ENCODE measurements at regions not wholly inside any gene's neighbourhood (a gene's known extent, or its start where the extent isn't known, plus 50 kb on each side); places are given as distances from the start of the nearest gene placed in this dataset.

- Histone ChIP-seq H3K4me3 (no peak overlapping the region), H3K36me3 (no peaks in the 10 kb centered on the region), H3K9me3 (no peaks in the 10 kb centered on the region), H3K4me1 (no peaks in the 10 kb centered on the region), H3K27ac (no peak overlapping the region), H3K27me3 (no peaks in the 10 kb centered on the region)
- TF ChIP-seq POLR2A (IDR thresholded peaks at IDR 0.05) (no peak), CTCF (IDR thresholded peaks at IDR 0.05) (no peak)
- DNase-seq, result no peak
These were observed 212.5 kb downstream of the SCG2 start for GRCh38 chr2:223389624-223390023.

- H3K36me3 ChIP-seq, result no peaks in the 10 kb centered on the region
- TF ChIP-seq POLR2A (IDR thresholded peaks at IDR 0.05) (no peak), CTCF (IDR thresholded peaks at IDR 0.05) (no peak)
- DNase-seq, result no peak
- no peak overlapping the region for H3K4me3 ChIP-seq
- H3K4me1 ChIP-seq, result no peaks in the 10 kb centered on the region
- no peaks in the 10 kb centered on the region for H3K27me3 ChIP-seq
- H3K9me3 ChIP-seq, result no peaks in the 10 kb centered on the region
- H3K27ac ChIP-seq, result no peak overlapping the region
These were observed 205.2 kb downstream of the SCG2 start for GRCh38 chr2:223396993-223397392.

- TF ChIP-seq POLR2A (IDR thresholded peaks at IDR 0.05) (no peak), CTCF (IDR thresholded peaks at IDR 0.05) (no peak)
- H3K27ac ChIP-seq, result no peak overlapping the region
These were observed 202.7 kb downstream of the SCG2 start for GRCh38 chr2:223399357-223399957.

GRCh38 chr2:223404616-223405015 lies 197.5 kb downstream of the SCG2 start:
- Histone ChIP-seq H3K4me3 (no peak overlapping the region), H3K9me3 (no peaks in the 10 kb centered on the region), H3K27me3 (no peaks in the 10 kb centered on the region), H3K27ac (no peak overlapping the region), H3K36me3 (no peaks in the 10 kb centered on the region), H3K4me1 (no peaks in the 10 kb centered on the region)
- TF ChIP-seq CTCF (IDR thresholded peaks at IDR 0.05) (no peak), POLR2A (IDR thresholded peaks at IDR 0.05) (no peak)
- DNase-seq, result no peak

More at GRCh38 chr2:223399357-223399957, 202.7 kb downstream of the SCG2 start:
- H3K27me3 ChIP-seq, result no peaks in the 10 kb centered on the region
- H3K36me3 ChIP-seq, result no peaks in the 10 kb centered on the region
- no peaks in the 10 kb centered on the region for H3K9me3 ChIP-seq
- DNase-seq, result no peak
- no peaks in the 10 kb centered on the region for H3K4me1 ChIP-seq
- no peak overlapping the region for H3K4me3 ChIP-seq

- no peak for TF ChIP-seq CTCF (IDR thresholded peaks at IDR 0.05)
- no peak for TF ChIP-seq POLR2A (IDR thresholded peaks at IDR 0.05)
- H3K4me3 ChIP-seq, result no peak overlapping the region
- no peaks in the 10 kb centered on the region for H3K27me3 ChIP-seq
- no peaks in the 10 kb centered on the region for H3K36me3 ChIP-seq
- DNase-seq, result no peak
- H3K27ac ChIP-seq, result no peak overlapping the region
- H3K9me3 ChIP-seq, result no peaks in the 10 kb centered on the region
- H3K4me1 ChIP-seq, result no peaks in the 10 kb centered on the region
These were observed 187.5 kb downstream of the SCG2 start for GRCh38 chr2:223414646-223415045.

GRCh38 chr2:223415071-223415470 lies 187.1 kb downstream of the SCG2 start:
- Histone ChIP-seq H3K9me3 (no peaks in the 10 kb centered on the region), H3K27ac (no peak overlapping the region), H3K4me3 (no peak overlapping the region), H3K36me3 (no peaks in the 10 kb centered on the region), H3K4me1 (no peaks in the 10 kb centered on the region), H3K27me3 (no peaks in the 10 kb centered on the region)
- no peak for DNase-seq
- TF ChIP-seq POLR2A (IDR thresholded peaks at IDR 0.05), result no peak
- TF ChIP-seq CTCF (IDR thresholded peaks at IDR 0.05), result no peak
